Hepatocyte (in vitro differentiated cells): ENCODE measurements at regions not wholly inside any gene's neighbourhood (a gene's known extent, or its start where the extent isn't known, plus 50 kb on each side); places are given as distances from the start of the nearest gene placed in this dataset.

Experiments
- EZH2 ChIP-seq: fragments of 200-600 bp; sonication (generic); IDR thresholded peaks from 2 replicates; pipeline ENCODE4 v1.6.1; 2016; ENCODE audit warnings: antibody characterized with exemption, mild to moderate bottlenecking, borderline replicate concordance
- TF ChIP-seq, protein P1 (sequence below): fragments of 200-600 bp; sonication (generic); IDR thresholded peaks from 2 replicates; pipeline ENCODE4 v1.5.1; 2016; ENCODE audit warnings: antibody characterized with exemption, mild to moderate bottlenecking; ENCODE audit not compliant: poor library complexity

DNA sequence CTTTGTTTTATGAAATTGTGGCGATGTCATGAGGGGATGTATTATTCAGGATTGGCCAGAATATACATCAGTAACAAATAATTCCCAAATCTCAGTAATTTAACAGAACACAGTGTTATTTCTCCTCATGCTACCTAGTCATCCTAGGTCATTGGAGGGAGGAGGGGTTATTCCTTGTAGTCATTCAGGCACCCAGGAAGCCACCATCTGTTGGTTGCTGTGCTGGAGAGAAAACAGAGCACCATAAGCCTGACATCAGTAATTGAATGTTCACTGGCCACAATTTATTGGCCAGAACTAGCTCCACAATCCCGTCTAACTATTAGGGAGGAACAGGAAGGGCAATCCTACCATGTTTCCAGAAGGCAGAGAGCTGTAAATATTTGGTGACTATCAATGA lies 303.5 kb upstream of the CELF4 start:
- TF ChIP-seq, protein P1, sequence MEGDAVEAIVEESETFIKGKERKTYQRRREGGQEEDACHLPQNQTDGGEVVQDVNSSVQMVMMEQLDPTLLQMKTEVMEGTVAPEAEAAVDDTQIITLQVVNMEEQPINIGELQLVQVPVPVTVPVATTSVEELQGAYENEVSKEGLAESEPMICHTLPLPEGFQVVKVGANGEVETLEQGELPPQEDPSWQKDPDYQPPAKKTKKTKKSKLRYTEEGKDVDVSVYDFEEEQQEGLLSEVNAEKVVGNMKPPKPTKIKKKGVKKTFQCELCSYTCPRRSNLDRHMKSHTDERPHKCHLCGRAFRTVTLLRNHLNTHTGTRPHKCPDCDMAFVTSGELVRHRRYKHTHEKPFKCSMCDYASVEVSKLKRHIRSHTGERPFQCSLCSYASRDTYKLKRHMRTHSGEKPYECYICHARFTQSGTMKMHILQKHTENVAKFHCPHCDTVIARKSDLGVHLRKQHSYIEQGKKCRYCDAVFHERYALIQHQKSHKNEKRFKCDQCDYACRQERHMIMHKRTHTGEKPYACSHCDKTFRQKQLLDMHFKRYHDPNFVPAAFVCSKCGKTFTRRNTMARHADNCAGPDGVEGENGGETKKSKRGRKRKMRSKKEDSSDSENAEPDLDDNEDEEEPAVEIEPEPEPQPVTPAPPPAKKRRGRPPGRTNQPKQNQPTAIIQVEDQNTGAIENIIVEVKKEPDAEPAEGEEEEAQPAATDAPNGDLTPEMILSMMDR: no peak
- TF ChIP-seq EZH2: no peak
